K562 (cell line): ENCODE measurements at regions not wholly inside any gene's neighbourhood (a gene's known extent, or its start where the extent isn't known, plus 50 kb on each side); places are given as distances from the start of the nearest gene placed in this dataset.
A peak's percentile ranks its signal among the peaks of the same experiment; 100 is the strongest.

ENCODE experiments used
- DIDO1 ChIP-seq: fragments of 450-650 bp; IDR thresholded peaks from 2 replicates; pipeline ENCODE4 v1.6.1; 2016; ENCODE audit warnings: low read depth, missing biosample characterization, missing genetic modification characterization
- EP300 ChIP-seq: IDR thresholded peaks from 2 replicates; pipeline ENCODE4 v1.6.1; 2012; ENCODE audit warnings: low read length, improper control_type of control experiment
- FOXK1 ChIP-seq: sonication (generic); formaldehyde crosslinking; IDR thresholded peaks from 2 replicates; pipeline ENCODE4 v1.8.0; 2022; ENCODE audit warnings: missing genetic modification reagents, mild to moderate bottlenecking, borderline replicate concordance
- FOXP1 ChIP-seq: sonication (generic); formaldehyde crosslinking; IDR thresholded peaks from 2 replicates; pipeline ENCODE4 v1.8.0; 2022; ENCODE audit warnings: mild to moderate bottlenecking, missing genetic modification reagents
- GATA2 ChIP-seq: sonication (generic); formaldehyde crosslinking; IDR thresholded peaks from 2 replicates; pipeline ENCODE4 v1.4.0; 2020; ENCODE audit warnings: mild to moderate bottlenecking, missing genetic modification reagents
- JUND ChIP-seq, 2 experiments: IDR thresholded peaks; 2 replicates in 1 of 2; 3 replicates in 1 of 2; pipeline ENCODE4 v1.6.1; 2011; ENCODE audit warnings: borderline replicate concordance in 2 of 2, low read depth in 2 of 2, low read length in 2 of 2, improper control_type of control experiment in 1 of 2, missing biosample characterization in 1 of 2, missing genetic modification characterization in 1 of 2, missing genetic modification reagents in 1 of 2
- KDM5B ChIP-seq: fragments of 200-600 bp; sonication (generic); IDR thresholded peaks from 2 replicates; pipeline ENCODE4 v1.6.1; 2012; ENCODE audit warnings: low read depth, mild to moderate bottlenecking, moderate library complexity, low read length, control low read depth, inconsistent platforms; ENCODE audit not compliant: insufficient replicate concordance
- MAFF ChIP-seq: IDR thresholded peaks from 2 replicates; pipeline ENCODE4 v1.6.1; 2012; ENCODE audit warnings: low read length, improper control_type of control experiment
- MED1 ChIP-seq: sonication (generic); formaldehyde crosslinking; IDR thresholded peaks from 2 replicates; pipeline ENCODE4 v1.8.1; 2023; ENCODE audit warnings: missing genetic modification reagents, borderline replicate concordance
- NCOA6 ChIP-seq: fragments of 450-650 bp; IDR thresholded peaks from 2 replicates; pipeline ENCODE4 v1.6.1; 2017; ENCODE audit warnings: mild to moderate bottlenecking
- NEUROD1 ChIP-seq: fragments of 150-350 bp; IDR thresholded peaks from 2 replicates; pipeline ENCODE4 v1.6.1; 2014; ENCODE audit warnings: borderline replicate concordance, low read length, low read depth; ENCODE audit not compliant: partially characterized antibody
- PBX2 ChIP-seq, 2 experiments: IDR thresholded peaks in 1 of 2; conservative IDR thresholded peaks in 1 of 2; 2 replicates each; pipeline ENCODE4 v1.6.1; 2016; ENCODE audit warnings: low read depth in 2 of 2, mild to moderate bottlenecking in 1 of 2, missing compliant biosample characterization in 1 of 2, missing genetic modification characterization in 1 of 2, moderate library complexity in 1 of 2
- PHB ChIP-seq: fragments of 250-450 bp; sonication (Bioruptor Pico); IDR thresholded peaks from 2 replicates; pipeline ENCODE4 v1.5.0; 2021
- SMAD4 ChIP-seq: fragments of 250-450 bp; sonication (Bioruptor Pico); conservative IDR thresholded peaks from 2 replicates; pipeline ENCODE4 v1.8.0; 2021; ENCODE audit warnings: inconsistent platforms, mild to moderate bottlenecking, moderate library complexity
- ZBTB1 ChIP-seq: sonication (generic); formaldehyde crosslinking; IDR thresholded peaks from 2 replicates; pipeline ENCODE4 v1.8.1; 2023; ENCODE audit warnings: missing genetic modification reagents, low read depth, mild to moderate bottlenecking, borderline replicate concordance
- ZBTB5 ChIP-seq: fragments of 450-650 bp; IDR thresholded peaks from 2 replicates; pipeline ENCODE4 v1.6.1; 2017; ENCODE audit warnings: antibody characterized with exemption
- ZHX1 ChIP-seq: fragments of 150-350 bp; conservative IDR thresholded peaks from 2 replicates; pipeline ENCODE4 v1.6.1; 2014; ENCODE audit warnings: low read length
- ZNF217 ChIP-seq: sonication (generic); formaldehyde crosslinking; IDR thresholded peaks from 2 replicates; pipeline ENCODE4 v1.8.0; 2022; ENCODE audit warnings: mild to moderate bottlenecking, missing genetic modification reagents
- ZNF764 ChIP-seq: fragments of 250-450 bp; sonication (Bioruptor Pico); IDR thresholded peaks from 2 replicates; pipeline ENCODE4 v1.4.0; 2020; ENCODE audit warnings: low read depth, mild to moderate bottlenecking, moderate library complexity

- peak; percentile 86 for TF ChIP-seq MAFF
- no peak for TF ChIP-seq ZHX1
- peak; percentile 24 for TF ChIP-seq NEUROD1
- no peak for TF ChIP-seq ZBTB1 (CRISPR knock-in tag)
- TF ChIP-seq GATA2 (CRISPR knock-in tag), result no peak
- TF ChIP-seq SMAD4 (CRISPR knock-in tag), result peak; percentile 59
- no peak for TF ChIP-seq NCOA6
- no peak for TF ChIP-seq PHB (CRISPR knock-in tag)
- peak; percentile 45 for TF ChIP-seq EP300
- no peak for TF ChIP-seq FOXP1 (CRISPR knock-in tag)
- no peak for TF ChIP-seq ZNF217 (CRISPR knock-in tag)
- TF ChIP-seq JUND (IDR thresholded peaks at IDR 0.05; ENCODE audit: borderline replicate concordance, low read depth, low read length), result peak; percentile 72
- TF ChIP-seq JUND (tag; IDR thresholded peaks at IDR 0.05; ENCODE audit: borderline replicate concordance, low read depth, low read length), result peak; percentile 43; the same call in 1 of the 3 replicates
- no peak for TF ChIP-seq ZNF764
- TF ChIP-seq MED1 (CRISPR knock-in tag), result no peak
- TF ChIP-seq DIDO1 (tag), result no peak
- TF ChIP-seq FOXK1, result no peak
- TF ChIP-seq ZBTB5, result no peak
- no peak for TF ChIP-seq KDM5B
- no peak for TF ChIP-seq PBX2 (CRISPR knock-in tag; IDR thresholded peaks at IDR 0.05; ENCODE audit: low read depth)
- TF ChIP-seq PBX2 (tag; conservative IDR thresholded peaks at IDR 0.05; ENCODE audit: low read depth), result peak; percentile 71
Measured at GRCh38 chr1:244341455-244342450, 110.0 kb downstream of the ADSS2 start (continued).
